ENCODE measurements at regions not wholly inside any gene's neighbourhood (a gene's known extent, or its start where the extent isn't known, plus 50 kb on each side); places are given as distances from the start of the nearest gene placed in this dataset.
A peak's percentile ranks its signal among the peaks of the same experiment; 100 is the strongest.

DNA sequence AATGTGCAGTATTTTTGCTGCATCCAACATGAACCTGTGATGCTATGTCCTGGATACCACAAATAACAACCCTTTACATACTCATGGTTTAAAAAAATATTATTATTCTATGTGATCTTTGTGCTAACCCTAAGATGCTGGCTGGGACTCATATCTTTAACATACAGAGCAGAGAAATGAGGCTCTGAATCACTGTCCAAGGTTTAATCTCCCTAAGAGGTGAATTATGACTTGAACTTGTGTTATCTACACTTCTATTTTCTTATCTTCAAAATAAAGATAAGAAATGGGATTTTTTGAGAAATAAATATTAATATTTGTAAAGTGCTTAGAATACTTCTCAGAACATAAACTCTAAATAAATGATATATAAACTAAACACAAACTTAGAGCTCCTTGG is 68.8 kb upstream of the GRIA1 start:
- no peak overlapping the region for H3K4me3 ChIP-seq (ENCODE audit: low read length)
- TF ChIP-seq, protein P1, sequence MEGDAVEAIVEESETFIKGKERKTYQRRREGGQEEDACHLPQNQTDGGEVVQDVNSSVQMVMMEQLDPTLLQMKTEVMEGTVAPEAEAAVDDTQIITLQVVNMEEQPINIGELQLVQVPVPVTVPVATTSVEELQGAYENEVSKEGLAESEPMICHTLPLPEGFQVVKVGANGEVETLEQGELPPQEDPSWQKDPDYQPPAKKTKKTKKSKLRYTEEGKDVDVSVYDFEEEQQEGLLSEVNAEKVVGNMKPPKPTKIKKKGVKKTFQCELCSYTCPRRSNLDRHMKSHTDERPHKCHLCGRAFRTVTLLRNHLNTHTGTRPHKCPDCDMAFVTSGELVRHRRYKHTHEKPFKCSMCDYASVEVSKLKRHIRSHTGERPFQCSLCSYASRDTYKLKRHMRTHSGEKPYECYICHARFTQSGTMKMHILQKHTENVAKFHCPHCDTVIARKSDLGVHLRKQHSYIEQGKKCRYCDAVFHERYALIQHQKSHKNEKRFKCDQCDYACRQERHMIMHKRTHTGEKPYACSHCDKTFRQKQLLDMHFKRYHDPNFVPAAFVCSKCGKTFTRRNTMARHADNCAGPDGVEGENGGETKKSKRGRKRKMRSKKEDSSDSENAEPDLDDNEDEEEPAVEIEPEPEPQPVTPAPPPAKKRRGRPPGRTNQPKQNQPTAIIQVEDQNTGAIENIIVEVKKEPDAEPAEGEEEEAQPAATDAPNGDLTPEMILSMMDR (conservative IDR thresholded peaks at IDR 0.05; ENCODE audit: low read depth, low read length), result no peak
- no peak for DNase-seq (ENCODE audit: low read depth)

DNA sequence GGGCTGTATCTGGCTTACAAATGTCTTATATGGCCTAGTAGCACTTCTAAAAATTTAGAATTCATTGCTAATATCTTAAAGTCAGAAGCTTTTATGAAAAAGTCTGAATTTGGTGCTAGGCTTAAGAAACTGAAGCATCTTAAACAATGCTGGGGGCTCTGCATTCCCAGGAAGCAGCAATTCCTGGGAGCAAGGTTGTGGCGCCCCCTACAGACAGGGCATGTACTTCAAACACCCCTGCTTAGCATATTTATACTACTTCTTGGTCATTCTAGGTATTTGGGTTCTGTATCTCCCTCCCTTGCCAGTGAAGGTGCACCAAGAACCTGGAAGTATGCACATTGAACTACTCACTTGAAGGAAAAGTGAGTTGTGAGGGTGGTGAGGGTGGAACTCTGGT is 64.6 kb upstream of the GRIA1 start:
- DNase-seq (ENCODE audit: low read depth), result no peak
- H3K4me3 ChIP-seq (ENCODE audit: low read length), result no peak overlapping the region
- TF ChIP-seq, protein P1 (conservative IDR thresholded peaks at IDR 0.05; ENCODE audit: low read depth, low read length), result peak; percentile 49

DNA sequence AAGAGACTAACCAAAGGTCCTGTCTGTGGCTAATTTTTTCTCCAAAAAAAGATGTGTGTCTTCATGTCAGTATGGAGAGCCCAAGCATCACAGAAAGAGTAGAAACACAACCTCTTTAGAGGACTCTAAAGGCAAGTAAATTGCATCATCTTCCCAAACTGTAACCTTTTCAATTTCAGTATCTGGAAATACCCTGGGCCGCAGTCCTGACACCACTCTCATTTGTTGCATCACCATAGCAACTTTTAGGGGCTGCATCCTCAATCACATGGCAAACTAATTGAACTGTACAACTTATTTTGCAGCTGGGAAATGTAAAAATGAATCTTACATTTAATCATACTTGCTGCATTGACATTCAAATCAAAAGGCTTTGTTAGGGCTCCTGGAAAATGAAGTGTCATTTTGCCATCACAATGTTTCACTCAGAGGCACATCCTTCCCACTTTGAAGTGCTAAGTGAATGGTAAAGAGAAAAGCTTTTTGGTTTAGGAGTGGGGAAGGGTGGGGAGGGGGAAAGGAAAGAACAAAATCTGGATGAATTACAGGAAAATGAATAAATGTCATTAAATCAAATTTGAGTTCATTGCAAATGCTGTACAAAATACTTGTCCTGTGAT is 60.6 kb upstream of the GRIA1 start:
- H3K4me3 ChIP-seq (ENCODE audit: low read length), result no peak overlapping the region
- DNase-seq (ENCODE audit: low read depth), result no peak
- TF ChIP-seq, protein P1 (conservative IDR thresholded peaks at IDR 0.05; ENCODE audit: low read depth, low read length), result no peak

DNA sequence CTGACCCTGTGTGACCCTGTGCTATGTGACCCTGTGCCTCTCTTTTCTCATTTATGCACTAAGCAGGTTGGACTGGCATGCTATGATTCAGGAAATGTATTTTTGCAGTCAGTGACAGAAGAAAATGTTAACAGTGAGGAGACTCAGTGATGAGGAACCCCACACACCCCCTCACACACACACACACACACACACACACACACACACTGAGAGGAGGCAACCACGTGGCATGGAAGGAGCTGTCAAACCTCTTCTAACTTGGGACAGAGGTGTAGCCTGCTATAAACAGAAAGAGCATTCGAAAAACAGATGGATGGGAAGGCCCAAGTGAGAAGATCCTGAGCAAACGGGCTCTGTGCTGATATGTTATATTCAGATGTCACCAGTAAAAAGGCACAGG is 57.9 kb upstream of the GRIA1 start:
- H3K4me3 ChIP-seq (ENCODE audit: low read length), result no peak overlapping the region
- DNase-seq (ENCODE audit: low read depth), result no peak
- TF ChIP-seq, protein P1 (conservative IDR thresholded peaks at IDR 0.05; ENCODE audit: low read depth, low read length), result no peak

DNA sequence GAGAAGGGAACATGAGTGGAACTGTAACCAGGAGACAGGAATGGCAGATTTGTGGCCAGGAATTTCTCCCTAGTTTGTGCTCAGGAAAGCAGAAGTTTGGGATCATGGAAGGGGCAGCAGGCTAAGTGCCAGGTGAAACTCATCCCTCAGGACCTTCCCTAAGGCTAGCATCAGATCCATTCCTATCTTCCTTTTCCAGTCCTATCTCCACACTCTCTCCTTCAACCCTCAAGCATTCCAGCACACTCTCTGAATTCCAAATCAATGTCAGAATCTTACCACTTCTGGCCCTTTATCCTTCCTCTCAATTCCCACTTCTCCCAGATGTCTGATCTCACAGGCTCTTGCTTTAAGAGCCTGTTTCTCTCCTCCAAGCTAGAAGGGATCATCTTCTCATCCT is 53.2 kb upstream of the GRIA1 start:
- H3K4me3 ChIP-seq (ENCODE audit: low read length), result no peak overlapping the region
- DNase-seq (ENCODE audit: low read depth), result no peak
- TF ChIP-seq, protein P1 (conservative IDR thresholded peaks at IDR 0.05; ENCODE audit: low read depth, low read length), result no peak

DNA sequence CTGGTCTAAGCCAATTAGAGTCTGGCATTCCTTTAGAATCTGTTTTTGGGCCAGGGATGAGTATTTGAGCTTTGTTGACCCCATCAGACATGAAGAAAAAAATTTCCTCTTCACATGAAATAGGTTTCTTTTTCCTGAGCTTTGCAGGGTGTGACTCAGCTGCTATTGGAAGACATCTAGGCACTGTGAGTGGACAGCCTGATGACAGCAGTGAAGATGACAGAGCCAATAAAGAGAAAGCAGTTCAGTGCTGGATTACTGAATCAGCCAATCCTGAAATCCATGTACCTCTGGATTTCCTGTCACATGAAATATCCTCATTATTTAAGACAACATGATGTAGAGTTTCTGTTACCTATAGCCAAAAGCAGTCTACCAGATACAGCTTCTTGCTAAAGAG is 51.3 kb upstream of the GRIA1 start:
- TF ChIP-seq, protein P1 (conservative IDR thresholded peaks at IDR 0.05; ENCODE audit: low read depth, low read length), result no peak
- H3K4me3 ChIP-seq (ENCODE audit: low read length), result no peak overlapping the region
- DNase-seq (ENCODE audit: low read depth), result no peak
